ENCODE measurements at regions not wholly inside any gene's neighbourhood (a gene's known extent, or its start where the extent isn't known, plus 50 kb on each side); places are given as distances from the start of the nearest gene placed in this dataset.
"Not testable (repeated sequence)": the region's sequence is repeated elsewhere in the genome, so short reads cannot be mapped to it uniquely, and the experiment has no call there.

- no peaks in the 10 kb centered on the region for H3K36me3 ChIP-seq (ENCODE audit: control insufficient read depth, insufficient read depth, low read length)
Measured at GRCh38 chr3:106130384-106131198, 261.8 kb upstream of the CBLB start.

GRCh38 chr3:106135451-106136160 is 266.8 kb upstream of the CBLB start:
- Histone ChIP-seq H3K9me3 (ENCODE audit: control insufficient read depth, insufficient read depth, low read depth, low read length) (no peaks in the 10 kb centered on the region), H3K9ac (ENCODE audit: low read length) (no peak overlapping the region), H3K36me3 (ENCODE audit: control insufficient read depth, insufficient read depth, low read length) (no peaks in the 10 kb centered on the region)

More at GRCh38 chr3:106130384-106131198, 261.8 kb upstream of the CBLB start:
- no peaks in the 10 kb centered on the region for H3K27me3 ChIP-seq (ENCODE audit: control insufficient read depth, insufficient read depth, low read length)
- no peak overlapping the region for H3K27ac ChIP-seq (ENCODE audit: low read depth, low read length)
- no peaks in the 10 kb centered on the region for H3K9me3 ChIP-seq (ENCODE audit: control insufficient read depth, insufficient read depth, low read depth, low read length)
- no peak overlapping the region for H3K9ac ChIP-seq (ENCODE audit: low read length)
- peaks cover 8% of the 10 kb centered on the region for H3K4me1 ChIP-seq (ENCODE audit: control insufficient read depth, insufficient read depth, low read length)
- H3K4me3 ChIP-seq (ENCODE audit: low read depth, low read length) = no peak overlapping the region

GRCh38 chr3:106139826-106140225 is 271.0 kb upstream of the CBLB start:
- Histone ChIP-seq H3K9me3 (ENCODE audit: control insufficient read depth, insufficient read depth, low read depth, low read length) (peaks cover 5% of the 10 kb centered on the region), H3K27me3 (ENCODE audit: control insufficient read depth, insufficient read depth, low read length) (no peaks in the 10 kb centered on the region), H3K27ac (ENCODE audit: low read depth, low read length) (no peak overlapping the region), H3K36me3 (ENCODE audit: control insufficient read depth, insufficient read depth, low read length) (no peaks in the 10 kb centered on the region), H3K4me3 (ENCODE audit: low read depth, low read length) (no peak overlapping the region), H3K9ac (ENCODE audit: low read length) (no peak overlapping the region), H3K4me1 (ENCODE audit: control insufficient read depth, insufficient read depth, low read length) (no peaks in the 10 kb centered on the region)

More at GRCh38 chr3:106135451-106136160, 266.8 kb upstream of the CBLB start:
- peaks cover 8% of the 10 kb centered on the region for H3K4me1 ChIP-seq (ENCODE audit: control insufficient read depth, insufficient read depth, low read length)
- no peak overlapping the region for H3K4me3 ChIP-seq (ENCODE audit: low read depth, low read length)
- H3K27me3 ChIP-seq (ENCODE audit: control insufficient read depth, insufficient read depth, low read length) = no peaks in the 10 kb centered on the region
- H3K27ac ChIP-seq (ENCODE audit: low read depth, low read length) = no peak overlapping the region

- Histone ChIP-seq H3K9ac (ENCODE audit: low read length) (no peak overlapping the region), H3K27ac (ENCODE audit: low read depth, low read length) (no peak overlapping the region), H3K4me1 (ENCODE audit: control insufficient read depth, insufficient read depth, low read length) (no peaks in the 10 kb centered on the region), H3K27me3 (ENCODE audit: control insufficient read depth, insufficient read depth, low read length) (no peaks in the 10 kb centered on the region), H3K36me3 (ENCODE audit: control insufficient read depth, insufficient read depth, low read length) (no peaks in the 10 kb centered on the region), H3K4me3 (ENCODE audit: low read depth, low read length) (no peak overlapping the region), H3K9me3 (ENCODE audit: control insufficient read depth, insufficient read depth, low read depth, low read length) (peaks cover 5% of the 10 kb centered on the region)
Measured at GRCh38 chr3:106140431-106140830, 271.6 kb upstream of the CBLB start.

- no peak overlapping the region for H3K27ac ChIP-seq (ENCODE audit: low read depth, low read length)
- peaks cover 8% of the 10 kb centered on the region for H3K9me3 ChIP-seq (ENCODE audit: control insufficient read depth, insufficient read depth, low read depth, low read length)
- no peak overlapping the region for H3K9ac ChIP-seq (ENCODE audit: low read length)
- no peaks in the 10 kb centered on the region for H3K36me3 ChIP-seq (ENCODE audit: control insufficient read depth, insufficient read depth, low read length)
- no peaks in the 10 kb centered on the region for H3K27me3 ChIP-seq (ENCODE audit: control insufficient read depth, insufficient read depth, low read length)
- no peaks in the 10 kb centered on the region for H3K4me1 ChIP-seq (ENCODE audit: control insufficient read depth, insufficient read depth, low read length)
- no peak overlapping the region for H3K4me3 ChIP-seq (ENCODE audit: low read depth, low read length)
Measured at GRCh38 chr3:106144030-106144429, 275.2 kb upstream of the CBLB start.

GRCh38 chr3:106148440-106149082 is 279.7 kb upstream of the CBLB start:
- not testable (repeated sequence) for H3K4me3 ChIP-seq (ENCODE audit: low read depth, low read length); H3K4me1 ChIP-seq (ENCODE audit: control insufficient read depth, insufficient read depth, low read length); H3K27me3 ChIP-seq (ENCODE audit: control insufficient read depth, insufficient read depth, low read length); H3K36me3 ChIP-seq (ENCODE audit: control insufficient read depth, insufficient read depth, low read length); H3K9me3 ChIP-seq (ENCODE audit: control insufficient read depth, insufficient read depth, low read depth, low read length); H3K9ac ChIP-seq (ENCODE audit: low read length); H3K27ac ChIP-seq (ENCODE audit: low read depth, low read length)

DNA sequence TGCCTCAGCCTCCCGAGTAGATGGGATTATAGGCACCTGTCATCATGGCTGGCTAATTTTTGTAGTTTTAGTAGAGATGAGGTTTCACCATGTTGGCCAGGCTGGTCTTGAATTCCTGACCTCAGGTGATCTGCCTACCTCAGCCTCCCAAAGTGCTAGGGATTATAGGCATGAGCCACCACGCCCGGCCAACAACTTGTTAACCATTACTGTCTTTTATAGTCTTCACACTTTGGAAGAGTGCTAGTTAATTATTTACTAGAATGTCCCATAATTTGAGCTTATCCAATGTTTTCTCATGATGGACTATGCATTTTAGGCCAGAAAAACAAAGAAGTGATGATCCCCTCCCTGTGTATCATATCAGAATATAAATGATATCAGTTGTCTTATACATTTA is 288.6 kb upstream of the CBLB start:
- no peak overlapping the region for H3K4me3 ChIP-seq (ENCODE audit: low read depth, low read length)
- no peaks in the 10 kb centered on the region for H3K27me3 ChIP-seq (ENCODE audit: control insufficient read depth, insufficient read depth, low read length)
- H3K27ac ChIP-seq (ENCODE audit: low read depth, low read length) = no peak overlapping the region
- no peaks in the 10 kb centered on the region for H3K4me1 ChIP-seq (ENCODE audit: control insufficient read depth, insufficient read depth, low read length)
- H3K9me3 ChIP-seq (ENCODE audit: control insufficient read depth, insufficient read depth, low read depth, low read length) = no peaks in the 10 kb centered on the region
- no peaks in the 10 kb centered on the region for H3K36me3 ChIP-seq (ENCODE audit: control insufficient read depth, insufficient read depth, low read length)
- H3K9ac ChIP-seq (ENCODE audit: low read length) = no peak overlapping the region

DNA sequence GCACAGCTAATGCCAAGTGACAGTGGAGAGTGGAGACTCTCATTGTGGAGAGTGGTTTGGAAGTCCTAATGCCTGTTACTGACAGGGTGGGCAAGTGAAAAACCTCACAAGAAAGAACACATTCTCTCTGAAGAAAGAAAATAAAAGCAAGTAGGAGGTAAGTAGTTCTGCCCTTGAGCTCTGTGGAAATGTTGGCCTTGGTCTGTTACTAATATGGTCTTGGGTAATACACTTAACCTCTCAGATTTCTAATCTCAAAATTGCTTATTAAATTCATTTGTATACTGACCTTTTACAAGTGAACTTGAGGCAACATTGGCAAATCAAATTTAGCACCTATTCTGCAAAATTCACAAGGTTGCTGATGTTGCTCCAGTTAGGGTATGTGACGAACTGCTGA is 291.6 kb upstream of the CBLB start:
- no peaks in the 10 kb centered on the region for H3K36me3 ChIP-seq (ENCODE audit: control insufficient read depth, insufficient read depth, low read length)
- no peaks in the 10 kb centered on the region for H3K4me1 ChIP-seq (ENCODE audit: control insufficient read depth, insufficient read depth, low read length)
- no peak overlapping the region for H3K27ac ChIP-seq (ENCODE audit: low read depth, low read length)
- H3K27me3 ChIP-seq (ENCODE audit: control insufficient read depth, insufficient read depth, low read length) = no peaks in the 10 kb centered on the region
- no peak overlapping the region for H3K4me3 ChIP-seq (ENCODE audit: low read depth, low read length)
- no peak overlapping the region for H3K9ac ChIP-seq (ENCODE audit: low read length)
- H3K9me3 ChIP-seq (ENCODE audit: control insufficient read depth, insufficient read depth, low read depth, low read length) = no peaks in the 10 kb centered on the region

GRCh38 chr3:106161246-106161645 is 292.4 kb upstream of the CBLB start:
- H3K27ac ChIP-seq (ENCODE audit: low read depth, low read length) = no peak overlapping the region
- H3K9ac ChIP-seq (ENCODE audit: low read length) = no peak overlapping the region
- H3K4me1 ChIP-seq (ENCODE audit: control insufficient read depth, insufficient read depth, low read length) = no peaks in the 10 kb centered on the region
- no peak overlapping the region for H3K4me3 ChIP-seq (ENCODE audit: low read depth, low read length)
- H3K27me3 ChIP-seq (ENCODE audit: control insufficient read depth, insufficient read depth, low read length) = no peaks in the 10 kb centered on the region
- no peaks in the 10 kb centered on the region for H3K36me3 ChIP-seq (ENCODE audit: control insufficient read depth, insufficient read depth, low read length)
- H3K9me3 ChIP-seq (ENCODE audit: control insufficient read depth, insufficient read depth, low read depth, low read length) = no peaks in the 10 kb centered on the region

DNA sequence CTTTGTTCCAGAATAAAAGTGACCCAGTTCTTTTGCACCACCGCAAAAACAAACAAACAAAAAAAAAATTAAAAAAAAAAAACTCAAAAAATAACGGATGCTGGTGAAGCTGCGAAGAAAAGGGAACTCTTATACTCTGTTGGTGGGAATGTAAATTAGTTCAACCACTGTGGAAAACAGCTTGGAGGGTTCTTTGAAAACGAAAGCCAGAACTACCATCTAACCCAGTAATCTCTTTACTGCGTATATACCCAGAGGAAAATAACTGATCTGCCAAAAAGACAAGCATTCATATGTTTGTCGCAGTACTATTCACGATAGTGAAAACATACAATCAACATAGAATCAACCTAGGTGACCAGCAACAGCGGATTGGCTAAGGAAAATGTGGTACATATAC is 298.9 kb upstream of the CBLB start:
- Histone ChIP-seq H3K9ac (ENCODE audit: low read length) (no peak overlapping the region), H3K4me3 (ENCODE audit: low read depth, low read length) (no peak overlapping the region), H3K36me3 (ENCODE audit: control insufficient read depth, insufficient read depth, low read length) (no peaks in the 10 kb centered on the region), H3K27me3 (ENCODE audit: control insufficient read depth, insufficient read depth, low read length) (no peaks in the 10 kb centered on the region), H3K9me3 (ENCODE audit: control insufficient read depth, insufficient read depth, low read depth, low read length) (no peaks in the 10 kb centered on the region), H3K4me1 (ENCODE audit: control insufficient read depth, insufficient read depth, low read length) (0 out of 2 replicates have a peak, but pooled peaks cover 2% of the 10 kb centered on the region), H3K27ac (ENCODE audit: low read depth, low read length) (no peak overlapping the region)

All from HUES6 (cell line).